GM12875 (cell line): ENCODE measurements at regions not wholly inside any gene's neighbourhood (a gene's known extent, or its start where the extent isn't known, plus 50 kb on each side); places are given as distances from the start of the nearest gene placed in this dataset.

Experiments
- H3K4me3 ChIP-seq: one replicate; pipeline ENCODE4 v1.5.1; 2011; ENCODE audit warnings: low read depth, low read length, control low read depth
- TF ChIP-seq, protein P1 (sequence below): IDR thresholded peaks from 2 replicates; pipeline ENCODE4 v1.5.1; 2011; ENCODE audit warnings: low read depth, mild to moderate bottlenecking, control low read depth, inconsistent platforms, low read length, moderate library complexity, borderline replicate concordance; ENCODE audit not compliant: insufficient read depth

DNA sequence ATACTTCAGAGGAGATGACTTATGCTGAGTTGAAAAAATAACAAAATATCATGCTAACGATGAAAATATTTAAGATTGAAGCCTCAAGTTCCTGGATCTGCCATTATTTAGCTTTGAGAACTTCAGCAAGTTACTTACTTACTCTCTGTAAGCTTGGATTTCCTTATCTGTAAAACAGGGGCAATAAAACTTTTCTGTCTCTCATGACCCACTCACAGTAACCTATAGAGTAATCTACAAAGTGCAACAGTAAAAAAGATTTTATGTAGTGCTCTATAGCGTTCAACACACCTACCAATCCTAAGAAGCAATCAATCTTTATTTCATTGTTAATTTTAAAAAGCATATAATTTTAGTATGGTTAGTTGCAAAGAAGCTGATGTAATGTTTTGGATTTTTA is 478.6 kb downstream of the ZIC1 start:
- TF ChIP-seq, protein P1, sequence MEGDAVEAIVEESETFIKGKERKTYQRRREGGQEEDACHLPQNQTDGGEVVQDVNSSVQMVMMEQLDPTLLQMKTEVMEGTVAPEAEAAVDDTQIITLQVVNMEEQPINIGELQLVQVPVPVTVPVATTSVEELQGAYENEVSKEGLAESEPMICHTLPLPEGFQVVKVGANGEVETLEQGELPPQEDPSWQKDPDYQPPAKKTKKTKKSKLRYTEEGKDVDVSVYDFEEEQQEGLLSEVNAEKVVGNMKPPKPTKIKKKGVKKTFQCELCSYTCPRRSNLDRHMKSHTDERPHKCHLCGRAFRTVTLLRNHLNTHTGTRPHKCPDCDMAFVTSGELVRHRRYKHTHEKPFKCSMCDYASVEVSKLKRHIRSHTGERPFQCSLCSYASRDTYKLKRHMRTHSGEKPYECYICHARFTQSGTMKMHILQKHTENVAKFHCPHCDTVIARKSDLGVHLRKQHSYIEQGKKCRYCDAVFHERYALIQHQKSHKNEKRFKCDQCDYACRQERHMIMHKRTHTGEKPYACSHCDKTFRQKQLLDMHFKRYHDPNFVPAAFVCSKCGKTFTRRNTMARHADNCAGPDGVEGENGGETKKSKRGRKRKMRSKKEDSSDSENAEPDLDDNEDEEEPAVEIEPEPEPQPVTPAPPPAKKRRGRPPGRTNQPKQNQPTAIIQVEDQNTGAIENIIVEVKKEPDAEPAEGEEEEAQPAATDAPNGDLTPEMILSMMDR: no peak
- H3K4me3 ChIP-seq: no peak overlapping the region

DNA sequence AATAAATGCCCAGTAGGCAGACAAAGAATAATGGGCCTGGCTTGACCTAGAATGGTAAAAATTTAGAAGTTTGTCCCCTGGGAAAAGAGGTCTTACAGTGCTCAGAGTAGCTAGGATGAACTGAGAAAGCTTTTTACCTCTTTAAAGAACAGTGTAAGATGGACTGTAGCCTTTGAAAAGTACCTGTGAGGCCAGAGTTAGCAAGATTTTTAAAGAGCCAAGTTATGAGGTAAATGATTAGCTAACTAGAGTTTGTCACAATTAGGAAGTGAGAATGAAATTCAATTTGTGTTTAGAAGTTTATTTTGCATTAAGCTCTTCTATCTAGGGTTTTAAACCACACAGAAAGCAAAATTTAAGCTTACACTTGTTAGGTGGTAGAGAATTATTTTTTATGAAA is 480.9 kb downstream of the ZIC1 start:
- TF ChIP-seq, protein P1: no peak

DNA sequence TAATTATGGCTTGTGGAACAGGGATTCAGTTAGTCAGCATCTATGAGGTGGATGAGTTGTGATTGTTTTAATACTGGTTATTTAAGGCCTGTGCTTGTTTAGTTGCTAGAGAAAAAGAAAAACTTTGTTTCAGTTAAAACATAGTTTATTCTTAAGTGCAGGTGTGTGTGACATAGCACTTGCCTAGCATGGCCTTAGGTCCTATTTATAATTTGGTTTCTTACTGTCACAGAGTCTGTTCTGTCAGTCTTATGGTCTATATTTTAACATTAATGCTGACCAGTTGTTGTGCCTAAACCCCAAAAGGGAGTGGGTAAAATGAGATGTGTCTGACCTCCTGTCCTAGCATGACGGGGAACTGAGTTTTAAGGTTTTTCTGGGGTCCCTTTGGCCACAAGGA is 486.3 kb downstream of the ZIC1 start:
- no peak overlapping the region for H3K4me3 ChIP-seq
- TF ChIP-seq, protein P1: no peak

More for the DNA sequence above, 480.9 kb downstream of the ZIC1 start:
- H3K4me3 ChIP-seq: no peak overlapping the region

DNA sequence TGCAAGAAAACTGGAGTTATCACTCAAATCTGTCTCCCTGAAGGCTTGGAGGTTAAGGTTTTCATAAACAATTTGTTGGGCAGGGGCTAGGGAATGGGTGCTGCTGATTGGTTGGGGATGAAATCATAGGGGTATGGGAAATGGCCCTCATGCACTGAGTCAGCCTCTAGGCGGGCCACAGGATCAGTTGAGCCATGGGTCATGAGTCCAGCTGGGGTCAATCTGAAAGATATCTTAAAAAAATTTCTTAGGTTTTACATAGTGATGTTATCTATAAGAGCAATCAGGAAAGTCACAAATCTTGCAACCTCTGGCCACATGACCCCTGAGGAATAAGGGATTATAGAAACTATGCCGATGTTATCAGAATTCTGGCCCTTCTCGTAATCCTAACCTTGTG is 491.7 kb downstream of the ZIC1 start:
- TF ChIP-seq, protein P1: no peak
- H3K4me3 ChIP-seq: no peak overlapping the region

DNA sequence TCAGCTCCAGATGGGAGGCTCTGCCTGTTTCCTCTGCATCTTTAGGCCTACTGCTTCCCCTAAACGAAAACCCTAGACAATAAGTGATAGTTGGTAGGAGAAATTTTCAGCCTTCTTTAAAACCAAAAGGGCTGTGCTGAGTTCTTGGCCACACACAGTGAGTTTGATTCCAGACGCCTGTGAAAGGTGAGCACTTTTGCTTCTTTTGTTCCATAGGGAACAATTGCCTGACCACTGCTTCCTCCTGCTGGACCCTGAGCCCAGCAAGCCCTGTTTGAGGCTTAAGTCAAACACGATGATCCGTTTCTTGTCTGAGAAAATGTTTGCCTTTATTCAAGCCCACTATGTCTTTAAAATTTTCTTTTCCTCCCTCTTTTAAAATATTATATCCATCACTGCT is 493.9 kb downstream of the ZIC1 start:
- TF ChIP-seq, protein P1: no peak

DNA sequence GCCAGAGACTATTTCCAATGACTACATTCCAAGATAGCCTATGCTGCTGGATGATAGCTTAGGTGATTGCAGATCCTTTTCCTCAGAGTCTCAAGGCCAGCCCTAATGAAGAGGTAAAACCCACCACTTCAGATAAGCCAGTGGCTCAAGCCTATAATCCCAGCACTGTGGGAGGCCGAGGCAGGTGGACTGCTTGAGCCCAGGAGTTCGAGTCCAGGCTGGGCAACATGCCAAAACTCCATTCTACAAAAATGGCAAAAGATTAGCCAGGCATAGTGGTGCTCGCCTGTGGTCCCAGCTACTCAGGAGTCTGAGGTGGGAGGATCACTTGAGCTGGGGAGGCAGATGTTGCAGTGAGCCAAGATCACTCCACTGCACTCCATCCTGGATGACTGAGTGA is 495.3 kb downstream of the ZIC1 start:
- TF ChIP-seq, protein P1: no peak
- H3K4me3 ChIP-seq: no peak overlapping the region

More for the DNA sequence above, 493.9 kb downstream of the ZIC1 start:
- no peak overlapping the region for H3K4me3 ChIP-seq

DNA sequence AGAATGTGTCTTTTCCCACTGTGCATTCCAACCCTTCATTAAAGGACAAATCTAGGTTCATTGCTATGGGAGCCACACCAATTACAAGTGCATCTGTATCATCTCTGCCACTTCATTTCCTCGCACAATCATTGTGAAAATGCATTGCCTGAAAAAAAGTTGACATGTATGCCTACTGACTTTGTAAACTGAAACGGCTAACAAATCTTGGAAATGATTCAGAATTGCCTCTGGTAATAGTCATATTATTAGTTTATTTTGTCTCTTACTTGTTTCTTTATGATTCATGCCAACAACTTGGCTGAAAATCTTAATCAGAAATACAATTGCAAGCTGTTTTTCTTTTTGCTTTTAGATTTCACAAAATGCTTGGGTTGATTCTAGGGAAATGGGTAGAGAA is 497.1 kb downstream of the ZIC1 start:
- TF ChIP-seq, protein P1: no peak
- no peak overlapping the region for H3K4me3 ChIP-seq
